Activated T-cell treated with anti-CD3 and anti-CD28 coated beads for 48 hours (primary cell): ENCODE measurements at regions not wholly inside any gene's neighbourhood (a gene's known extent, or its start where the extent isn't known, plus 50 kb on each side); places are given as distances from the start of the nearest gene placed in this dataset.
"Not testable (repeated sequence)": the region's sequence is repeated elsewhere in the genome, so short reads cannot be mapped to it uniquely, and the experiment has no call there.

Experiments used
- DNase-seq: peaks from one replicate; pipeline ENCODE4 v3.0.0-alpha.2; 2020; ENCODE audit warnings: low read depth

DNA sequence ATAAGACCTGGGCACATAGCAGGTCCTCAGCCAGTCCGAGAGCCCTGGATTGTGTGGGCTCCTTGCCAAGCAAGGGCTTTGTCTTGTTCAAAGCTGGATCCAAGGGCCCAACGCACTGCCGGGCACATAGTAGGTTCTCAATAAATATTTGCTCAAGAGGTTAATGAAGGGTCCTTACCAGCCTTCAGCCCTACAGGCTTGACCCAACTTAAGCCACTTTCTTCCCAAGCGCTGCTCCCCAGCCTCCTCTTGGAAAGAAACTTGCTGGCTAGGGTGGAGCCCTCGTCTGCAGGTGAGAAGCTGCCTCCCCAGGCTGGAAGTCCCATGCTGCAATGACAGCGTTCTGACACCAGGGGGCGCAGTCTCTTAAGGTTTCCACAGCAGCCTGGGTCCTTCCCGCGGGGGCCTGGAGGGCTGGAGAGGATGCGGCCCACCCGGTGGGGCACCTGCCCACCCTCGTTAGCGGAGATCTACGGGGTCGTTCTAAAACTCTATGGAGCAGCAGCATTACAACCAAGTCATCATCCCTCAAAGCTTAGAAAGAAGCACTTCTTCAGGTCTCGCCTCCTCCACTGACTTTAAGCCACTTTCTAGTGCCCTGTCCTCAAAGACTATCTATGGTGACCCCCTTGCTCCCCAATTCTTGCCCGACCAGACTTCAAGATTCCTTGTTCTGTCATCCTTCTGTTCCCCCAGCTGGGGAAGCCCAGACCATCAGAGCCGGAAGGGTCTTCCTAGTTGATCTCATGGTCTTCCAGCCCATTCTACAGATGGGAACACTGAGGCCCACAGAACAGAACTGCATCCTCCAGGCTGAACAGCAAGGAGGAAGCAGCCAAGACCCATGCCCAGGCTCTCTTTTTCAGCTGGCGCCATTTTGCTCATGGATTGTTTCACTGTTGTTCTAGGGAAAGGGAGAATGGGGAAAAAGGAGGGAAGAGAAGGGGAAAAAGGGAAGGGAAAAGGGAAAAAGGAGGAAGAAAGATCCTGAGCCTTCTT lies 115.4 kb downstream of the LHX2 start:
- DNase-seq: peak; percentile 67

DNA sequence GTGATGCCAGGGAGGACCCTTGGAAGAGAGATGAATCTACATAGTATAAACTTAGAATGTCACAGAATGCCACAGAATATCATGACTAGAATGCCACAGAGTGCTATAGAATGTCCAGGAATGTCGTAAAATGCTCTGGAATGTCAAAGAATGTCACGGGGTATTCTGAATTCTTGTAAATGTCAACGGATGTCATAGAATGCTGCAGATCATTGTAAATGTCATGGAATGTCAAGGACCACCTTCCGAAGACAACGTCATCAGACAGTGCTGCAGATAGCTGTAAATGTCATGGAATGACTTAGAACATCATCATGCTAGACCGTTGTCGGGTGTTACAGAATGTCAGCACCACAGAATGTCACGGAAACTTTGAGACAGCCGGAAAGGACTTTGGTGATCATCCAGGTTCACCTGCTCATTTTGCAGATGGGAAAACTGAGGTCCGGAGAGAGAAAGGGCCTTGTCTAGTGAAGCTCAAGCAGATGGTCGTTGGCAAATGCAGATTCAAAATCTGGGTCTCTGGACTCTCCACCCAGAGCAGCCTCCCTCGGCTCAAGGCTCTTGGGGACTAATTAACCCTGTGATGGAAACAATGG lies 117.1 kb downstream of the LHX2 start:
- no peak for DNase-seq

DNA sequence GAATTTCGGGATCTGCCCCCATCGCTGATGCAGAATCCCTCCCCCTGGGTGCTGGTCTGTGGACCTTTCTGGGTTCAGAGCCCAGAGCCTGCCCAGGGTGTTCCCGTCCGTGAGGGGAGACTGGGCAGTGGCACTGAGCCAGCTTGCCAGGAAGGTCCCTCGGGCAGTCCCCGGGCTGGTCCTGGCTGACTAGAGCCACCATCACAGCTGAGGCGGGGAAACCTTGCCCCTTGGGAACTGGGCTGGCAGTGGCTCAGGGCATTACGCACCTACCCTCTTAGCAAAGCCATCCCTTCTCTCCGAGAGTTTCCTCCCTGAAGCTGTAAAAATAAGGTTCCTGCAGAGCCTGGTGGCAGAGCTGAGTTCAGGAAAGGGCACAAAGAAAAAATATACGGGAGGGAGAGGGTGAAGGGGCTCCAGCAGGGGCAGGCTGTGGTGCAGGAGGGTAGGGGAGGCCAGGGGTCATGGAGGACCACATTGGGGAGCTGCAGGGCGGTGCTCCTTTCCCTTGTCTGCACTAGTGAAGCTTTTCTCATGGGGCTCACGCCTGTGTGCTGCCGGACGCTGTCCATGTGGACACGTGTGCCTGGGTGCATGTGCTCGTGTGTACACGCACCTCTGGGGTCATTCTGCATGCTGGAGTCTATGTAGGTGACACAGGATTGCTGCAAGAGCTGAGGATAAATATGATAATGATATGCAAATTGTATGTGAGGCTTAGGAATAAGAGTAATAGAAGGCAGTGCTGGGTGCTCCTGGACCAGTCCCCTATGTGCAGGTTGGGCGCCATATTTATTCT lies 118.9 kb downstream of the LHX2 start:
- DNase-seq: no peak

DNA sequence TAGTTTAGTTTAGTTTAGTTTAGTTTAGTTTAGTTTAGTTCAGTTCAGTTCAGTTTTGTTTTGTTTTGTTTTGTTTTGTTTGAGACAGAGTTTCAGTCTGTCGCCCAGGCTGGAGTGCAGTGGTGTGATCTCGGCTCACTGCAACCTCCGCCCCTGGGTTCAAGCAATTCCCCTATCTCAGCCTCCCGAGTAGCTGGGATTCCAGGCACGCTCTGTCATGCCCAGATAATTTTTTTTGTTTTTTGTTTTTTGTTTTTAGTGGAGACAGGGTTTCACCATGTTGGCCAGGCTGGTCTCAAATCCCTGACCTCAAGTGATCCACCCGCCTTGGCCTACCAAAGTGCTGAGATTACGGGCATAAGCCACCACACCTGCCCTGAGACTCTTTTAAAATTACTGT lies 120.0 kb downstream of the LHX2 start:
- not testable (repeated sequence) for DNase-seq

- DNase-seq: no peak
These were observed 121.1 kb downstream of the LHX2 start for GRCh38 chr9:124132671-124133147.

- DNase-seq: peak; percentile 29
These were observed 122.2 kb downstream of the LHX2 start for GRCh38 chr9:124133727-124134126.

DNA sequence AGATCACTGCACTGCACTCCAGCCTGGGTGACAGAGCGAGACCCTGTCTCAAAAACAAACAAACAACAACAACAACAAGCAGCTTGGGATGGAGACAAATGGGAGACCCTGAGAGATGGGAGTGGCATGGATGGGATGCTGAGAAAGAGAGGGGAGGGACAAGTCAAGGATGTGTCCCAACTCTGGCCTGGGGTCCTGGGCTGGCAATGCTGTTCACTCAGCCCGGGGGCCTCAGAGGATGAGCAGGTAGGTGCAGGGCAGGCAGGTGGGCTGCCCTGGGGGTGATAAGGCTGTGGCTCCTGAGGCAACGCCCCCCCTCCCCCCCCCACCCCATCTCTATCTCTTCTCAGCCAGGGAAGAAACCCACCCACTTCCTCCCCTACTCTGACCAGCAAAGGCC lies 123.0 kb downstream of the LHX2 start:
- DNase-seq: no peak

GRCh38 chr9:124135813-124136365 lies 121.9 kb upstream of the NEK6 start:
- no peak for DNase-seq

DNA sequence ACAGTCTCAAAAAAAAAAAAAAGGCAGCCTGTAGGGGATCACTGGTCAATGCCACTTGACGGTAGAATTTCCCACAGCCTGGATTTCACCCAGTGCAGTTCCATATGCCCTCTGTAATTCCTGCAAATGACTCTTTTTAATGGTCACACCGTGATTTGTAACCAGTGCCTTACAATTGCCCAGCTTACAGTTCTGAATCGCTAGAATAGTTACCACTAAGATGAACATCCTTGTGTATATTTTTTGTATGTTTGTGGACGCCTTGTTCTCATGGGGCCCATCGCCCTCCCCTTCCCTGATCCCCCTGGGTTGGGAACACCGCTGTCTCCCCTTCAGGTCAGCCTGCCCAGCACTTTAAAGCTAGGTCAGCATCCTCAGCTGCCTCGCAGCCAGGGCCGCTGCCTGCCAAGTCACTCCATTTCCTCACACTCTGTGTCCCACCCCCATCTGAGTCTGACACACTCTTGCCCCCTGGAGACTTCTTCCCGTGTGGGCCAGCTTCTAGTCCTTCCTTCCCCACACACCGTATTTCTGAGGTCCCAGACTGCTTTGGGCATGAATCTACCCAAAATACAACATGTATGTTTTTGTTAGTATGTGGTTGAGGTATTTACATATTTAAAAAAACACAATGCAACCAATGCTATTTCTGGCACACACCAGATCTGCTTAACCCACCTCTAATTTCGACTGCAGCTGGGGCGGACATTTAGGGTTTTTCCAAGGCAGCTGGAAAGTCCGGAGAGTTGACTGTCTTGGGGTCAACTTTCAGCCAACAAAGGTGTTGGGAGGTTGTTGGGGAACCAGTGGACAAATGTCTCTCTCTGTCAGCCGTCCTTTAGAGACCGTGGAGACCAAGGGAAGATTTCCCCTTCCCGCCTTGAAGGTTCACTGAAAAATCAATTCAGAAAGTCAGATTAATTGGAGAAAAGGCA lies 120.5 kb upstream of the NEK6 start:
- DNase-seq: no peak

GRCh38 chr9:124137944-124138335 lies 119.8 kb upstream of the NEK6 start:
- DNase-seq: no peak

DNA sequence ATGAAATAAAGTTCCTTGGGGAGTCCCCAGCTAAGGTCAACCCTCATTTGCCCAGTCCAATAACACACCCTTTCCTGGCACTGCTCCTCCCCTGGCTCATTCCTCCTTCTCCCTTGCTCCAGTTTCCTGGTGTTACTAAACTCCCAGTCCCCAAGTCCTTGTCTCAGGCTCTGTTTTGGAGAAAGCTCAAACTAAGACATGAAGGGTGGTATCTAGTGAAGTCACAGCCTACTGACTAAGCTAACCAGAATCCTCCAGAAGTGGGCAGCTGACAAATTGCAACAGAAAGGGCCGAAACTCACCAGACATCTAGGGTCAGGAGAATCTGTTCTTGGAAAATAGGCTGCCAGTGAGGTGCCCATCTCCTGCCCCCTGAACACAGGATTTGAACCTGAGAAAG lies 118.7 kb upstream of the NEK6 start:
- no peak for DNase-seq

GRCh38 chr9:124140941-124141568 lies 116.7 kb upstream of the NEK6 start:
- no peak for DNase-seq

- DNase-seq: not testable (repeated sequence)
These were observed 113.1 kb upstream of the NEK6 start for GRCh38 chr9:124144561-124145123.

- DNase-seq: no peak
These were observed 111.7 kb upstream of the NEK6 start for GRCh38 chr9:124146031-124146561.

DNA sequence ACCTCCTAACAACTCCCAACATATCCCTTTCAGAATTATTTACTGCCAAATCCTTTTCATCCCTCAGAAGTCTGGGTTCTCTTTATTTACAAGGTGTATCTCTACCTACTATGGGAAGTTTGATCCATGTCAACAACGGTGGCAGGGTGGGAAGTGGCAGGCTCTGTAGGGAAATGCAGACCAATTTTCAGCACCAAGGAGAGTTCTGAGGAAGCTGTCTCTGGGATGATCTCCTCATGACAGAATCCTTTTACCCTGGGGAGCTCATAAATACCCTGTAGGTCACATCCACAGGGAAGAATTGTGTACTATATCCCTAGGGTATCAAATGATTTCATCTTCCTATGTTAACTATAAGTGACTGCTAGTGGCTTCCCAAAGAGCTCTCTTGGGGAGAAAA lies 107.8 kb upstream of the NEK6 start:
- DNase-seq: no peak

DNA sequence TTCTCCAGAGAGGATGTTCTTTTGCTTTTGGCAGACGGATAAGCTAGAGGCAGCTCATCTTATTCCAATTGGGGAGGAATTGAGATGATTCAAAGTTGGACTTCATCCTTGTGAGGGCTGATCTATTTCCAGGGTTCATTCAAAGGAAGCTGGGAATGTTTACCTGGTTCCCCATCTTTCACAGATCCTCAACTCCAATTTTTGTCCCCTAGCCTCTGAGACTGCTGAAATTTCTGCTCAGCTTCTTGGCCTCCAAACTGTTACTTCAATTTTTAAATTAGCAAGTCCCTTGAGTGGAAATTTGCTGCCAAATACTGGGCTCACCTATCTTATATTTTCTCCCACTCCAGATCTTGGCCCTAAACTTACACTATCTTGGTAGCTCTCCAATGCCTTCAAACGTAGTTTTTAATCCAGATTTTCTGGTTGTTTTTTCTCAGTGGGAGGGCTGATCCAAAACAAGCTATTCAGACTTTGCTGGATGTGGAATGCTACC lies 93.9 kb upstream of the NEK6 start:
- no peak for DNase-seq

DNA sequence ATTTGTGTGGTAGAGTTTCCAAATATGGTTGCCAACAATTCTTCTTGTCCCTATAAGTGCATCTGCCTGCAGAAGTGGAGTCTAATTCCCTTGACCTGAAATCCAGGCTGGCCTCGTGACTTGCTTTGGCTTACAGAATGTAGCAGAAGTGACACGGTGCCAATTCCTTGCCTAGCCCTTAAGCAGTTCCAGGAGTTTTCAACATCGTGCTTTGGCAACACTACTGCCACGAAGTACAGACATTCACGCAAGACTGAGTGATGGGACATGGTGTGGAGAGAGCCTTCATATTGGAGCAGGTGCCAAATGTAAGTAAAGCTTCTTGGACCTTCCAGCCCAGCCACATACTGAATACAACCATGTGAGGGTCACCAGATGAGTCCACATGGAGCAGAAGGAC lies 92.9 kb upstream of the NEK6 start:
- DNase-seq: no peak

DNA sequence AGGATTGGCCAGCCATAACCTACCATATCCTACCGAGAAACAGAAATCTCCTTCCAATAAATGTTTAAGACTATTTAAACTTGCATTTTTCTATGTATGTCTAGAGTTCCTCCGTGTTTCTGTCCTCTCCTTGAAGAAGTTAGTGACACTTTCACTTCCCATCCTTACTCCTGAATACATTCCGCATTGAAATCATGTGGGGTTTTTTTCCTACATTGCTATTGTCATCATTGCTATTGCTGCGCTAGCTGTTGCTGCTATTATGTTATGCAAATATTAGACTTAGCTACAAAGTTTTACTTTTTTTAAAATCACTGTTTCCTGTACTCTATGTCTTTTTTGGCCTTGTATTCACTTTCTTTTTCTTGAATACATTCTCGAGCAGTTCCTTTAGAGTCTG lies 83.3 kb upstream of the NEK6 start:
- no peak for DNase-seq

GRCh38 chr9:124177522-124177921 lies 80.2 kb upstream of the NEK6 start:
- DNase-seq: not testable (repeated sequence)
